Mucosa of stomach (tissue), 1 donor: ENCODE measurements at regions not wholly inside any gene's neighbourhood (a gene's known extent, or its start where the extent isn't known, plus 50 kb on each side); places are given as distances from the start of the nearest gene placed in this dataset.
"Not testable (repeated sequence)": the region's sequence is repeated elsewhere in the genome, so short reads cannot be mapped to it uniquely, and the experiment has no call there.

Experiments
- H3K27me3 ChIP-seq: one replicate; pipeline ENCODE4 v1.7.0; 2013; ENCODE audit warnings: mild to moderate bottlenecking, low read length; ENCODE audit not compliant: control insufficient read depth, insufficient read depth
- H3K36me3 ChIP-seq: one replicate; pipeline ENCODE4 v1.7.0; 2013; ENCODE audit warnings: low read length; ENCODE audit not compliant: control insufficient read depth, insufficient read depth
- H3K4me1 ChIP-seq: one replicate; pipeline ENCODE4 v1.7.0; 2013; ENCODE audit warnings: mild to moderate bottlenecking, low read length; ENCODE audit not compliant: control insufficient read depth, insufficient read depth
- H3K4me3 ChIP-seq: one replicate; pipeline ENCODE4 v1.7.0; 2013; ENCODE audit warnings: low read length
- H3K9ac ChIP-seq: one replicate; pipeline ENCODE4 v1.7.0; 2013; ENCODE audit warnings: mild to moderate bottlenecking, low read length, moderate library complexity
- H3K9me3 ChIP-seq: one replicate; pipeline ENCODE4 v1.7.0; 2013; ENCODE audit warnings: mild to moderate bottlenecking, low read length, moderate library complexity; ENCODE audit not compliant: control insufficient read depth
- donor health status: Pancreatic carcinoma.

DNA sequence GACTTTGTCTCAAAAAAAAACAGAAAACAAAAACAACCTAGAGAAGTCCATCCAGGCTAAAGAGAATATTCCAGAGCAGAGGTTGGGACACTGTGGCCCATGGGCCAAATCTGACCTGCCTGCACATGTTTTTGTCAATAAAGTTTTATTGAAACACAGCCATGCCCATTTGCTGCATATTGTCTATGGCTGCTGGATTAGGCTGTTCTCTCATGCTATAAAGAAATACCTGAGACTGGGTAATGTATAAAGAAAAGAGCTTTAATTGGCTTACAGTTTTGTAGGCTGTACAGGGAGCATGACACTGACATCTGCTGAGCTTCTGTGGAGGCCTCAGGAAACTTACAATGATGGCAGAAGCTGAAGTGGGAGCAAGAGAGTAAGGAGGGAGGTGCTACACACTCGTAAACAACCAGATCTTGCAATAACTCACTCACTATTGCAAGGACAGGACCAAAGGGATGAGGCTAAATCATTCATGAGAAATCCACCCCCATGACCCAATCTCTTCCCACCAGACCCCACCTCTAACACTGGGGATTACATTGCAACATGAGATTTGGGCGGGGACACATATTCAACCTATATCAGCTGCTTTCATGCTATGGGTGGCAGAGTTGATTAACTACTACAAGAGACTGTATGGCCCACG lies 122.5 kb upstream of the KRTAP5-11 start:
- H3K9me3 ChIP-seq, H3K4me1 ChIP-seq, H3K36me3 ChIP-seq, H3K27me3 ChIP-seq, H3K9ac ChIP-seq, H3K4me3 ChIP-seq: not testable (repeated sequence)

GRCh38 chr11:71705738-71706432 lies 123.2 kb upstream of the KRTAP5-11 start:
- not testable (repeated sequence) for H3K4me3 ChIP-seq, H3K9me3 ChIP-seq, H3K9ac ChIP-seq, H3K27me3 ChIP-seq, H3K4me1 ChIP-seq, H3K36me3 ChIP-seq

DNA sequence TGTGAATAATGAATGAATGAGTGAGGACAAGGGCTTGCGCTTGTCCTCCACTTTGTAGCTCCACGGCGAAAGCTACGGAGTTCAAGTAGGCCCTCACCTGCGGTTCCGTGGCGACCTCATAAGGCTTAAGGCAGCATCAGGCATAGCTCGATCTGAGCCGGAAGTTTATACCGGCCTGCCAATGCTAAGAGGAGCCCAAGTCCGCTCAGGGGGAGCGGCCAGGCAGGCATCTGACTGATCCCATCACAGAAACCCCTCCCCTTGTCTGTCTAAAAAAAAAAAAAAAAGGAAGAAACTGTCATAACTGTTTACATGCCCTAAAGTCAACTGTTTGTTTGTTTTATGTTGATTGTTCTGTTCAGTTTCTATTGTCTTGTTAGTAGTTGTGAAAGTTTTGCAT lies 124.4 kb upstream of the KRTAP5-11 start:
- H3K4me3 ChIP-seq, H3K9me3 ChIP-seq, H3K9ac ChIP-seq, H3K4me1 ChIP-seq, H3K36me3 ChIP-seq, H3K27me3 ChIP-seq: not testable (repeated sequence)

GRCh38 chr11:71709541-71709940 lies 123.5 kb upstream of the DEFB108B start:
- H3K4me3 ChIP-seq, H3K27me3 ChIP-seq, H3K4me1 ChIP-seq, H3K9me3 ChIP-seq, H3K9ac ChIP-seq, H3K36me3 ChIP-seq: not testable (repeated sequence)

GRCh38 chr11:71710171-71710671 lies 122.8 kb upstream of the DEFB108B start:
- not testable (repeated sequence) for H3K4me1 ChIP-seq, H3K27me3 ChIP-seq, H3K4me3 ChIP-seq, H3K9me3 ChIP-seq, H3K36me3 ChIP-seq
- H3K9ac ChIP-seq, result peak overlapping the region; percentile 34

DNA sequence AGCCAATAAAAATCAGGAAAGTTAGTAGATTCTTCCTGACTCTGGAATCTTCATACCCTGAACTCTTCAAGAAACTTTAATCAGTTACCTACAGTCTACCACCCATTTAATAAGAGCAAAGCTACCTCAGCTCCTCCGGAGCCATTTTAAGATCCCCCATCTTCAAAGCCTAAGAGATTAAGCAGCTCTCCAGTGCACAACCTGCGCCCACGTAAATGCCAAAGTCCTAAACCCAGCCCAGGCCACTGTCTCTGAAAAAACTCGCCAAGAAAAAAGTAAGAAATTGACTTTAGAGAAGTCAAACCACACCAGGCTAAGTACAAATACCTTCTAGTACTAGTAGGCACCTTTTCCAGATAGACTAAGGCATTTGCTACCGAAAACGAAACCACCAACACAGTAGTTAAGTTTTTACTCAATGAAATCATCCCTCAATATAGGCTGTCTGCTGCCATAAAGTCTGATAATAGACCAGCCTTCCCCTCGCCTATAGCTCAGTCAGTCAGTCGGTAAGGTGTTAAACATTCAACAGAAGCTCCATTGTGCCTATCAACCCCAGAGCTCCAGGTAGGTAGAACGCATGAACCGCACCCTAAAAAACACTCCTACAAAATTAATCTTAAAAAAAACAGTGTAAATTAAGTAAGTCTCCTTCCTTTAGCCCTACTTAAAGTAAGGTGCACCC lies 122.2 kb upstream of the DEFB108B start:
- not testable (repeated sequence) for H3K27me3 ChIP-seq, H3K36me3 ChIP-seq, H3K9me3 ChIP-seq, H3K4me3 ChIP-seq, H3K4me1 ChIP-seq
- H3K9ac ChIP-seq, result peak overlapping the region; percentile 34

DNA sequence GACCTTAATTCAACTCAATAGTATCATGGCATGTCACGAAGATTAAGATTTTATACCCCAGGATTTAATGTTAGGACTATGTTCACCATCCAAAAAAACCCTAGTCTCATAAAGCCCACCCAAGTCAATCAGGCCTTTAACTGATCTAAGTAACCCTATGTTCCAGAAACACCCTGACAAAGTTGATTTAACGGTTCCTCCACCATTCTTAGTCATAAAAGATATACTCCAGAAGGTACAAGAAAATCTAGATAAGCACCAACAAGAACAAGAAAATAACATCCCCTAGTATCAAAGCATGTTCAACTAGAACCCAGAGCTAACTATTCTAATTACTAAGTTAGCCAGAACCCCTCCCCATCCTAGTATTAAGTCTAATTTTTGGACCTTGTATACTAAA lies 120.7 kb upstream of the DEFB108B start:
- H3K4me3 ChIP-seq, H3K4me1 ChIP-seq, H3K9ac ChIP-seq, H3K9me3 ChIP-seq, H3K36me3 ChIP-seq, H3K27me3 ChIP-seq: not testable (repeated sequence)

DNA sequence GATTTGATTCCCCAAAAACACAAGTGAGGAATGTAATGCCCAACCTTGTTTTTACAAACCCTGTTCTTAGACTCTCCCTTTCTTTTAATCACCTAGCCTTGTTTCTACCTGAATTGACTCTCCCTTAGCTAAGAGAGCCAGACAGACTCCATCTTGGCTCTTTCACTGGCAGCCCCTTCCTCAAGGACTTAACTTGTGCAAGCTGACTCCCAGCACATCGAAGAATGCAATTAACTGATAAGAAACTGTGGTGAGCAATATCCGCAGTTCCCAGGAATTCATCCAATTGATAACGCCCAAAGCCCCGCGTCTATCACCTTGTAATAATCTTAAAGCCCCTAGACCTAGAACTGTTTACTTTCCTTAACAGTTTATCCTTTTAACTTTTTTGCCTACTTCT lies 120.2 kb upstream of the DEFB108B start:
- not testable (repeated sequence) for H3K9ac ChIP-seq, H3K9me3 ChIP-seq, H3K4me1 ChIP-seq, H3K4me3 ChIP-seq, H3K36me3 ChIP-seq, H3K27me3 ChIP-seq

GRCh38 chr11:71714510-71714909 lies 118.5 kb upstream of the DEFB108B start:
- H3K9me3 ChIP-seq, H3K27me3 ChIP-seq: not testable (repeated sequence)

GRCh38 chr11:71721840-71722239 lies 111.2 kb upstream of the DEFB108B start:
- not testable (repeated sequence) for H3K9me3 ChIP-seq, H3K4me3 ChIP-seq, H3K27me3 ChIP-seq, H3K36me3 ChIP-seq, H3K4me1 ChIP-seq, H3K9ac ChIP-seq

More at GRCh38 chr11:71714510-71714909, 118.5 kb upstream of the DEFB108B start:
- H3K4me3 ChIP-seq, H3K36me3 ChIP-seq, H3K4me1 ChIP-seq, H3K9ac ChIP-seq: not testable (repeated sequence)

DNA sequence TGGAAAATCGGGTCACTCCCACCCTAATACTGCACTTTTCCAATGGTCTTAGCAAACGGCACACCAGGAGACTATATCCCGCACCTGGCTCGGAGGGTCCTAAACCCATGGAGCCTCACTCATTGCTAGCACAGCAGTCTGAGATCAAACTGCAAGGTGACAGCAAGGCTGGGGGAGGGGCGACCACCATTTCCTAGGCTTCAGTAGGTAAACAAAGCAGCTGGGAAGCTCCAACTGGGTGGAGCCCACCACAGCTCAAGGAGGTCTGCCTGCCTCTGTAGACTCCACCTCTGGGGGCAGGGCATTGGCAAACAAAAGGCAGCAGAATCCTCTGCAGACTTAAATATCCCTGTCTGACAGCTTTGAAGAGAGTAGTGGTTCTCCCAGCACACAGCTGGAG lies 109.0 kb upstream of the DEFB108B start:
- not testable (repeated sequence) for H3K27me3 ChIP-seq, H3K4me3 ChIP-seq, H3K36me3 ChIP-seq, H3K9ac ChIP-seq, H3K4me1 ChIP-seq, H3K9me3 ChIP-seq

DNA sequence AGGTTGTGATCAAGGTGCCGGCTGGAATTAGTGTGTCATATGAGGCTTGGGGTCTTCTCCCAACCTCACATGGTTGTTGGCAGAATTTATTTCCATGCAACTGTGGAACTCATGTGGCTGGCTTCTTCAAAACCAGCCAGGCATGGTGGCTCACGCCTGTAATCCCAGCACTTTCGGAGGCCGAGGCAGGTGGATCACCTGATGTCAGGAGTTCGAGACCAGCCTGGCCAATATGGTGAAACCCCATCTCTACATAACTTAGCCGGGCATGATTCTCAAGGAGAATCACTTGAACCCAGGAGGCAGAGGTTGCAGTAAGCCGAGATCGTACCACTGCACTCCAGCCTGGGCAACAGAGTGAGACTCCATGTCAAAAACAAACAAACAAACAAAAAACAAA lies 102.3 kb upstream of the DEFB108B start:
- not testable (repeated sequence) for H3K4me1 ChIP-seq, H3K9ac ChIP-seq, H3K27me3 ChIP-seq, H3K36me3 ChIP-seq, H3K9me3 ChIP-seq, H3K4me3 ChIP-seq
